HG02571 (cell line): ENCODE measurements at regions not wholly inside any gene's neighbourhood (a gene's known extent, or its start where the extent isn't known, plus 50 kb on each side); places are given as distances from the start of the nearest gene placed in this dataset.

Experiments
- ATAC-seq: cut with Tn5 transposase; IDR thresholded peaks from one replicate; pipeline ENCODE4 v1.9.1; 2021; ENCODE audit warnings: mild to moderate bottlenecking, moderate library complexity; ENCODE audit not compliant: unreplicated experiment

- no peak for ATAC-seq
These were observed 105.5 kb upstream of the ZNF536 start for GRCh38 chr19:30266687-30267086.

GRCh38 chr19:30267332-30267731 lies 104.9 kb upstream of the ZNF536 start:
- ATAC-seq, result no peak

- no peak for ATAC-seq
These were observed 103.6 kb upstream of the ZNF536 start for GRCh38 chr19:30268601-30269000.

GRCh38 chr19:30269638-30270037 lies 102.5 kb upstream of the ZNF536 start:
- ATAC-seq, result no peak

- no peak for ATAC-seq
These were observed 100.4 kb upstream of the ZNF536 start for GRCh38 chr19:30271816-30272215.

GRCh38 chr19:30272554-30272953 lies 99.6 kb upstream of the ZNF536 start:
- ATAC-seq, result no peak

- no peak for ATAC-seq
These were observed 99.0 kb upstream of the ZNF536 start for GRCh38 chr19:30273184-30273583.

- no peak for ATAC-seq
These were observed 97.2 kb upstream of the ZNF536 start for GRCh38 chr19:30274987-30275386.

GRCh38 chr19:30276011-30276882 lies 95.9 kb upstream of the ZNF536 start:
- ATAC-seq, result no peak

- ATAC-seq, result no peak
These were observed 95.3 kb upstream of the ZNF536 start for GRCh38 chr19:30276883-30277280.

- ATAC-seq, result no peak
These were observed 94.0 kb upstream of the ZNF536 start for GRCh38 chr19:30277941-30278881.

- no peak for ATAC-seq
These were observed 93.3 kb upstream of the ZNF536 start for GRCh38 chr19:30278882-30279254.

GRCh38 chr19:30280018-30280417 lies 92.2 kb upstream of the ZNF536 start:
- ATAC-seq, result no peak

- ATAC-seq, result no peak
These were observed 90.3 kb upstream of the ZNF536 start for GRCh38 chr19:30281906-30282305.

GRCh38 chr19:30283556-30283955 lies 88.6 kb upstream of the ZNF536 start:
- no peak for ATAC-seq

- no peak for ATAC-seq
These were observed 88.0 kb upstream of the ZNF536 start for GRCh38 chr19:30284209-30284608.

- ATAC-seq, result no peak
These were observed 87.3 kb upstream of the ZNF536 start for GRCh38 chr19:30284885-30285284.

- no peak for ATAC-seq
These were observed 85.8 kb upstream of the ZNF536 start for GRCh38 chr19:30286378-30286777.

- ATAC-seq, result no peak
These were observed 84.9 kb upstream of the ZNF536 start for GRCh38 chr19:30287259-30287658.

GRCh38 chr19:30287973-30288372 lies 84.2 kb upstream of the ZNF536 start:
- no peak for ATAC-seq

GRCh38 chr19:30288911-30289310 lies 83.3 kb upstream of the ZNF536 start:
- no peak for ATAC-seq

GRCh38 chr19:30289336-30289735 lies 82.8 kb upstream of the ZNF536 start:
- ATAC-seq, result no peak
